NB4 (cell line): ENCODE measurements at regions not wholly inside any gene's neighbourhood (a gene's known extent, or its start where the extent isn't known, plus 50 kb on each side); places are given as distances from the start of the nearest gene placed in this dataset.

ENCODE experiments used
- CTCF ChIP-seq: IDR thresholded peaks from one replicate; pipeline ENCODE4 v1.5.1; 2012; ENCODE audit warnings: low read depth, low read length
- MAX ChIP-seq: IDR thresholded peaks from 2 replicates; pipeline ENCODE4 v1.6.1; 2011; ENCODE audit warnings: low read depth, low read length
- MYC ChIP-seq: IDR thresholded peaks from 2 replicates; pipeline ENCODE4 v1.6.1; 2011; ENCODE audit warnings: low read depth, low read length
- POLR2A ChIP-seq: IDR thresholded peaks from 2 replicates; pipeline ENCODE4 v1.6.1; 2011; ENCODE audit warnings: mild to moderate bottlenecking; ENCODE audit not compliant: insufficient read length; ENCODE audit errors: extremely low read depth

GRCh38 chr2:18309627-18310026, 250.8 kb downstream of the RDH14 start:
- TF ChIP-seq MAX (no peak), POLR2A (no peak), CTCF (no peak), MYC (no peak)
